Breast epithelium (tissue), 4 donors: ENCODE measurements at regions not wholly inside any gene's neighbourhood (a gene's known extent, or its start where the extent isn't known, plus 50 kb on each side); places are given as distances from the start of the nearest gene placed in this dataset.

Experiments
- DNase-seq, 2 donors: peaks; one replicate each; pipeline ENCODE4 v3.0.0-alpha.2; 2019; ENCODE audit warnings: low spot score in 2 of 2
- H3K27ac ChIP-seq, 2 donors: fragments of 200-600 bp; sonication (generic) in 1 of 2; one replicate each; pipeline ENCODE4 v1.5.1; 2016 to 2019; ENCODE audit warnings: mild to moderate bottlenecking in 1 of 2
- H3K27me3 ChIP-seq, 2 donors: fragments of 200-600 bp; sonication (generic) in 1 of 2; one replicate each; pipeline versions ENCODE4 v1.5.1 to v1.6.0; 2017 to 2019; ENCODE audit warnings: control low read depth in 1 of 2, mild to moderate bottlenecking in 1 of 2
- H3K36me3 ChIP-seq: fragments of 200-600 bp; one replicate; pipeline ENCODE4 v1.5.1; 2019
- H3K4me1 ChIP-seq, 2 donors: fragments of 200-600 bp; sonication (generic); one replicate each; pipeline ENCODE4 v1.5.1; 2016 to 2019; ENCODE audit warnings: control low read depth in 1 of 2
- H3K4me3 ChIP-seq, 3 donors: fragments of 200-600 bp; sonication (generic); 1 replicate in 2 of 3; 2 replicates in 1 of 3; pipeline ENCODE4 v1.5.1; 2016 to 2019; ENCODE audit warnings: mild to moderate bottlenecking in 3 of 3, moderate library complexity in 2 of 3
- H3K9me3 ChIP-seq, 2 donors: fragments of 200-600 bp; sonication (generic) in 1 of 2; one replicate each; pipeline ENCODE4 v1.5.1; 2016 to 2019; ENCODE audit warnings: control low read depth in 1 of 2
- POLR2A ChIP-seq: fragments of 450-650 bp; IDR thresholded peaks from one replicate; pipeline ENCODE4 v1.6.1; 2016; ENCODE audit warnings: antibody characterized with exemption, mild to moderate bottlenecking, moderate library complexity
- POLR2AphosphoS5 ChIP-seq, 3 donors: sonication (generic); formaldehyde crosslinking; IDR thresholded peaks; one replicate each; pipeline ENCODE4 v1.6.1; 2017; ENCODE audit warnings: antibody characterized with exemption in 3 of 3
- intact Hi-C: fragments of 100-400 bp; cut with DNase I; formaldehyde crosslinking; loops from one replicate; pipeline ENCODE4 v1.15.1; 2023; ENCODE audit warnings: low total_unique reads
- TF ChIP-seq, protein P1 (sequence below), 3 donors: fragments of 450-650 bp; IDR thresholded peaks; one replicate each; pipeline ENCODE4 v1.5.1; 2016 to 2017; ENCODE audit warnings: antibody characterized with exemption in 3 of 3, mild to moderate bottlenecking in 3 of 3, moderate library complexity in 3 of 3

DNA sequence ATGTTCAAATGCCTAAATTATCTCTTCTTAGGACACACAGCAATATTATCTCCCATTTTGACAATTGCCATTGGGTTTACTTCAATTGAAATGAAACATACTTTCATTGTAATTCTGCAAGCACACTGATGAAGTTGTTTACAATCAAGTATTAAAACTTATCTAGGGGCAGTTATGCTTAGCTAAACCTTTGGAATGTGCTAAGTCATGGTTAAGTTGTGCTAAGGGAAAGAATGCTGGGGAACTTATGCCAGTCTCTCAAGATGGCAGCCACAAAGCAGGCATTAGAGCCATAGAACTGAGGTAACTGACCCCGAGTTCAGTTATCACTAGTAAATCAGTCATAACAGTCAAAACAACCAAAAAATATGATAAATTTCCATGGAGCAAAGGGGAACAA, 59.1 kb upstream of the NT5E start:
- no peaks in the 10 kb centered on the region for H3K27me3 ChIP-seq
- H3K27ac ChIP-seq = no peak overlapping the region
- no peaks in the 10 kb centered on the region for H3K9me3 ChIP-seq
- intact Hi-C loops = no loop called here
- no peak for DNase-seq
- H3K36me3 ChIP-seq = no peaks in the 10 kb centered on the region
- no peak for TF ChIP-seq POLR2A
- no peaks in the 10 kb centered on the region for H3K4me1 ChIP-seq
- no peak overlapping the region for H3K4me3 ChIP-seq

DNA sequence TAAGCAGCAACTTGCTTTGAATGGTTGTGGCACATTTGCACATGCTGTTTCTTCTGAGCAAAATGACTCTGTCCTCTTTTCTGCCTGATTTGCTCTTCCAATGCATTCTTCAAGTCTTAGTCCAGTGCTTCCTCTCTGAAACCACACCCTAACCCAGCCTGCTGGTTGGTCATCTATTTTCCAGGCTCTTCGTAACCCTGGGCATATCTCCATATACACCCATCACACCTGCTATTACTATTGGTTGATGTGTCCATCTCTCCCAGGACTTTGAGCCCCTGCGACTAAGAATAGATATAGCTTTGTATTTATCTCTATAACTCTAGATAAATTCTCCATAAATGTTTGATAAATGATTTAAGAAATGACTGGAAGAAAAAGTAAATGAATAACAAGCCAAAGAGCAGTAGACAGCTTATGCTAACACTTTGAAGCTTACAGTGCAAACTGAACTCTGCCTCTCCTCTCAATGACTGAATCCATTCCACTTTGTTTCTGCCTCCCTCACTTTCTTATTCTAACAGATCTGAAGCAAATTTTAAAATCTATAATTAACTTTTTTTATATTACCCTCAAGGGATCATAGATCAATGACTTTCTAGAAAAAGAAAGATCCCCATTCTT, 59.7 kb upstream of the NT5E start:
- no peaks in the 10 kb centered on the region for H3K4me1 ChIP-seq
- H3K9me3 ChIP-seq = no peaks in the 10 kb centered on the region
- no peaks in the 10 kb centered on the region for H3K36me3 ChIP-seq
- no peak for DNase-seq
- H3K27ac ChIP-seq = no peak overlapping the region
- H3K4me3 ChIP-seq = no peak overlapping the region
- TF ChIP-seq, protein P1, sequence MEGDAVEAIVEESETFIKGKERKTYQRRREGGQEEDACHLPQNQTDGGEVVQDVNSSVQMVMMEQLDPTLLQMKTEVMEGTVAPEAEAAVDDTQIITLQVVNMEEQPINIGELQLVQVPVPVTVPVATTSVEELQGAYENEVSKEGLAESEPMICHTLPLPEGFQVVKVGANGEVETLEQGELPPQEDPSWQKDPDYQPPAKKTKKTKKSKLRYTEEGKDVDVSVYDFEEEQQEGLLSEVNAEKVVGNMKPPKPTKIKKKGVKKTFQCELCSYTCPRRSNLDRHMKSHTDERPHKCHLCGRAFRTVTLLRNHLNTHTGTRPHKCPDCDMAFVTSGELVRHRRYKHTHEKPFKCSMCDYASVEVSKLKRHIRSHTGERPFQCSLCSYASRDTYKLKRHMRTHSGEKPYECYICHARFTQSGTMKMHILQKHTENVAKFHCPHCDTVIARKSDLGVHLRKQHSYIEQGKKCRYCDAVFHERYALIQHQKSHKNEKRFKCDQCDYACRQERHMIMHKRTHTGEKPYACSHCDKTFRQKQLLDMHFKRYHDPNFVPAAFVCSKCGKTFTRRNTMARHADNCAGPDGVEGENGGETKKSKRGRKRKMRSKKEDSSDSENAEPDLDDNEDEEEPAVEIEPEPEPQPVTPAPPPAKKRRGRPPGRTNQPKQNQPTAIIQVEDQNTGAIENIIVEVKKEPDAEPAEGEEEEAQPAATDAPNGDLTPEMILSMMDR (IDR thresholded peaks at IDR 0.05) = no peak
- TF ChIP-seq POLR2A = no peak
- no peak for TF ChIP-seq POLR2AphosphoS5 (IDR thresholded peaks at IDR 0.05)
- intact Hi-C loops = no loop called here
- H3K27me3 ChIP-seq = no peaks in the 10 kb centered on the region

DNA sequence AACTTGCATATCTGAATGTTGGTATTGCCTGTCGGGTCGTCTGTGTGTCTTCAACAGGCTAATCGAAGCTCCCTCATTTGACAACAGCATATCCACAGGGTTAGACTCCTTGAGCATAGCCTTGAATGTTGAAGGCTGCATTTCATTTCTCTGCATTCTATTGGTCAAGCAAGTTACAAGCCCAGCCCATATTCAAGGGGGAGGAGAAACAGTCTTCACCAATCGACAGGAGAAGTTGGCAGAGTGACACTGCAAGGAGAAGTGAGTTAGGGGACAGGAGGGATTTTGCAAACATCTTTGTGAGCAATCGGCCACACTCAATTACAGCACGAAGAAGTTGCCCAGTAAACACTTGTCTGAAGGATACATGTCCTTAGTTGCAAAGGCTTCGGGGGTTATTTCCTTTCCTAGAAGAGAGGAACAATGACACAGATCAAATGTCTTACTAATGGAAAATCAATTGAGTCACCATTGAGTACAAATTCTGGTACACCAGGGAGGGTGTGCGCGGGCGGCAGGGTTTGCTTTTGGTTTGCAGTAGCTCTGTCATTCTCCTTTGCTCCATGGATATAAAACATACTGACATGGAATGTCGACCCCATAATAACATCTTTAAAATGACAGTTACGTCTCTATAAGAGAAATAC, 60.6 kb upstream of the NT5E start:
- TF ChIP-seq, protein P1 (IDR thresholded peaks at IDR 0.05) = no peak
- no peak for TF ChIP-seq POLR2A
- Histone ChIP-seq H3K4me3 (no peak overlapping the region), H3K27me3 (no peaks in the 10 kb centered on the region), H3K27ac (no peak overlapping the region), H3K36me3 (no peaks in the 10 kb centered on the region), H3K4me1 (no peaks in the 10 kb centered on the region), H3K9me3 (no peaks in the 10 kb centered on the region)
- no peak for DNase-seq
- intact Hi-C loops = no loop called here

DNA sequence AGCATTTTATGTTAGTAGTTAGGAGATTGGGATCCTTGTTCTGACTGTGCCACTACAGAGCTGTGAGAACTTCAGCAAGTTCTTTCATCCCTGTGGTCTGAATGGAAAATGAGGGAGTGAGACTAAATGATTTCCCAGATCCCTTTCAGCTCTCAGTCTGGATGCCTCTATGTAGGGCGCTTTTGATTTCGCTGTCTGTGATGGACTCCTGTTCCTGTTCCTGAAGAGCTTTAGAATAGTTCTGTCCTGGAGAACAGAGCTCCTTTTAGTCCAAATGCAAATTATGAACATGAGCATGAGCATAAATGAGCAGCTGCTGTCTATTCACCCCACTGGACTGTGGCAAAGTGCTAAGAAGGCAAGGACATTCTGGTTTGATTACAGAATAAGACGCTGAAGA, 61.4 kb upstream of the NT5E start:
- Histone ChIP-seq H3K27me3 (no peaks in the 10 kb centered on the region), H3K36me3 (no peaks in the 10 kb centered on the region), H3K4me3 (no peak overlapping the region), H3K4me1 (no peaks in the 10 kb centered on the region), H3K9me3 (no peaks in the 10 kb centered on the region), H3K27ac (no peak overlapping the region)
- TF ChIP-seq POLR2AphosphoS5 (IDR thresholded peaks at IDR 0.05) = no peak
- no peak for TF ChIP-seq POLR2A
- no peak for DNase-seq
- intact Hi-C loops = no loop called here

DNA sequence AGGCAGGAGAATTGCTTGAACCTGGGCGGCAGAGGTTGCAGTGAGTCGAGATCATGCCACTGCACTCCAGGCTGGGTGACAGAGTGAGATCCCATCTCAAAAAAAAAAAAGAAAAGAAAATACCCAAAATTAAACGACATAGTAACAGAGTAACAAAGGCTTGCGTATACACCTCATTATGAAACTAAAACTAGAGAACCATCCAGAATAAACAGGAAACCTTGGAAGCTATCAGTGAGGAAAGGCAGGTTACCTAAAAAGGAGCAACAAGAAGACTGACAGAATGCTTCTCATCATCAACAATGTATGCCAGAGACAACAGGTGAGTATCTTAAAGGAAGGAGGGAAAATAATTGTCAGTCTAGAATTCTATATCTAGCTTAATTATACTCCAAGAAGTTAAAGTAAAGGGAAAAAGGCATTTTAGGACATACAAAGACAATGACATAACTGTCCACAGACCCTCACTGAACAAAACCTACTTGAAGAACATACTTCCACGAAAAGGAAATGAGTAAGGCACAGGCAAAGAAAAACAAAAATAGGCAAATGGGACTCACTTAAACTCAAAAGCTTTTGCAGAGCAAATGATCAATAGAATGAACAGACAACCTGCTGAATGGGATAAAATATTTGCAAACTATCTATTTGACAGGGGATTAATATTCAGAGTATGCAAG, 64.1 kb upstream of the NT5E start:
- no peak for DNase-seq
- H3K36me3 ChIP-seq = no peaks in the 10 kb centered on the region
- no peaks in the 10 kb centered on the region for H3K27me3 ChIP-seq
- TF ChIP-seq, protein P1 (IDR thresholded peaks at IDR 0.05) = no peak
- TF ChIP-seq POLR2AphosphoS5 (IDR thresholded peaks at IDR 0.05) = no peak
- TF ChIP-seq POLR2A = no peak
- H3K4me1 ChIP-seq = no peaks in the 10 kb centered on the region
- intact Hi-C loops = no loop called here
- no peaks in the 10 kb centered on the region for H3K9me3 ChIP-seq
- no peak overlapping the region for H3K27ac ChIP-seq
- H3K4me3 ChIP-seq = no peak overlapping the region

DNA sequence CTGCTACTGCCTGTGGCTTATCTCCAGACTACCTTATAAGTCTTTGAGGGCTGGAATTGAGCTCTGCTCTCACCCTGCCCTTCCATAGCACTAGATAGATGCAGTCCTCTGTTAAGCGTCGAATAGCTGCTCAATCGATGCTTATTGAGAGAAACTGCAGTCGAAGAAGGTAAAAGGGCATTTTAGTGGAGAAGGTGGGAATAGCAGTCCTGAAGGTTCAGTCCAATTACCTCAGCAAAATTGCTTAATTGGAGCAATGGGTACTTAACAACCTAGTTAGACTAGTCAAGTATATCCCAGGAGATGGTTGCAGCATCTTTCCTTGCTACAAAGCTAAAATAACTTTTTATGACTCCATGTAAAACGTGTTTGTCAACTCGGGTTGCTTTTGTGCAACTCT, 66.8 kb upstream of the NT5E start:
- intact Hi-C loops = no loop called here
- no peak for TF ChIP-seq POLR2AphosphoS5 (IDR thresholded peaks at IDR 0.05)
- TF ChIP-seq, protein P1 (IDR thresholded peaks at IDR 0.05) = no peak

More for the DNA sequence above, 66.8 kb upstream of the NT5E start:
- Histone ChIP-seq H3K27me3 (no peaks in the 10 kb centered on the region), H3K27ac (no peak overlapping the region), H3K4me3 (no peak overlapping the region), H3K9me3 (no peaks in the 10 kb centered on the region), H3K4me1 (no peaks in the 10 kb centered on the region), H3K36me3 (no peaks in the 10 kb centered on the region)
- DNase-seq = no peak
